ENCODE measurements at regions not wholly inside any gene's neighbourhood (a gene's known extent, or its start where the extent isn't known, plus 50 kb on each side); places are given as distances from the start of the nearest gene placed in this dataset.
"Not testable (repeated sequence)": the region's sequence is repeated elsewhere in the genome, so short reads cannot be mapped to it uniquely, and the experiment has no call there.

GRCh38 chr6:121540210-121540609 is 104.8 kb downstream of the GJA1 start:
- TF ChIP-seq CTCF (IDR thresholded peaks at IDR 0.05; ENCODE audit: low read depth, low read length), result no peak
- H3K4me3 ChIP-seq (ENCODE audit: low read depth, low read length), result no peak overlapping the region

- no peak overlapping the region for H3K4me3 ChIP-seq (ENCODE audit: low read depth, low read length)
- TF ChIP-seq CTCF (IDR thresholded peaks at IDR 0.05; ENCODE audit: low read depth, low read length), result no peak
These were observed 109.2 kb downstream of the GJA1 start for GRCh38 chr6:121544691-121545090.

- TF ChIP-seq CTCF (IDR thresholded peaks at IDR 0.05; ENCODE audit: low read depth, low read length), result no peak
- H3K4me3 ChIP-seq (ENCODE audit: low read depth, low read length), result no peak overlapping the region
These were observed 112.7 kb downstream of the GJA1 start for GRCh38 chr6:121548131-121548530.

- no peak overlapping the region for H3K4me3 ChIP-seq (ENCODE audit: low read depth, low read length)
These were observed 114.3 kb downstream of the GJA1 start for GRCh38 chr6:121549736-121550135.

GRCh38 chr6:121550491-121551010 is 115.1 kb downstream of the GJA1 start:
- H3K4me3 ChIP-seq (ENCODE audit: low read depth, low read length), result no peak overlapping the region
- TF ChIP-seq CTCF (IDR thresholded peaks at IDR 0.05; ENCODE audit: low read depth, low read length), result no peak

More at GRCh38 chr6:121549736-121550135, 114.3 kb downstream of the GJA1 start:
- TF ChIP-seq CTCF (IDR thresholded peaks at IDR 0.05; ENCODE audit: low read depth, low read length), result no peak

- no peak overlapping the region for H3K4me3 ChIP-seq (ENCODE audit: low read depth, low read length)
These were observed 119.8 kb downstream of the GJA1 start for GRCh38 chr6:121555201-121555600.

GRCh38 chr6:121556149-121556548 is 120.7 kb downstream of the GJA1 start:
- not testable (repeated sequence) for H3K4me3 ChIP-seq (ENCODE audit: low read depth, low read length)

More at GRCh38 chr6:121555201-121555600, 119.8 kb downstream of the GJA1 start:
- TF ChIP-seq CTCF (IDR thresholded peaks at IDR 0.05; ENCODE audit: low read depth, low read length), result no peak

All from WI38 (cell line).